Fibroblast of the aortic adventitia (primary cell): ENCODE measurements at regions not wholly inside any gene's neighbourhood (a gene's known extent, or its start where the extent isn't known, plus 50 kb on each side); places are given as distances from the start of the nearest gene placed in this dataset.

Experiments used
- DNase-seq: peaks from one replicate; pipeline ENCODE4 v3.0.0-alpha.2; 2010; ENCODE audit warnings: low read depth
- H3K4me3 ChIP-seq: 2 replicates; pipeline ENCODE4 v1.5.1; 2011; ENCODE audit warnings: low read depth, mild to moderate bottlenecking, control low read depth, low read length, moderate library complexity
- TF ChIP-seq, protein P1 (sequence below): IDR thresholded peaks from 2 replicates; pipeline ENCODE4 v1.5.1; 2011; ENCODE audit warnings: mild to moderate bottlenecking, low read length, control low read depth, inconsistent platforms; ENCODE audit not compliant: insufficient read depth

DNA sequence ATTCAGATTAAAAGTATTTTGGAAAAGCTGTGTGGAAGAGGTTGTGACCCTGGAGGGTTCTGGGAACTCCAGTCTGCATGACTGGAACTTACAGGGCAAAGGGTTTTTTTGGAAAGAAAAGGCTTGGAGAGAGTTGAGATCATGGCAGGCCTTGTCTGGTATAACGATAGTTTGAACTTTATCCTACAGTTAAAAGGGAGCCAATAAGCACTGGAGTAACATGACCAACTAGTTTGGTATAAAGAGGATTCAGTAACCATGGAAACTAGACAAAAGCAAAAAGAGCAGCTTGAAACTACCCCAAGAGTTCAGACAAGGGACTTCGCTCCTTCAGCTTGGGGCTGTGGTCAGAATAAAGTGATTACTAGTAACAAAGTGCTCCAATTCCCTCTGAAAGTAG lies 151.2 kb upstream of the TMCO5A start:
- TF ChIP-seq, protein P1, sequence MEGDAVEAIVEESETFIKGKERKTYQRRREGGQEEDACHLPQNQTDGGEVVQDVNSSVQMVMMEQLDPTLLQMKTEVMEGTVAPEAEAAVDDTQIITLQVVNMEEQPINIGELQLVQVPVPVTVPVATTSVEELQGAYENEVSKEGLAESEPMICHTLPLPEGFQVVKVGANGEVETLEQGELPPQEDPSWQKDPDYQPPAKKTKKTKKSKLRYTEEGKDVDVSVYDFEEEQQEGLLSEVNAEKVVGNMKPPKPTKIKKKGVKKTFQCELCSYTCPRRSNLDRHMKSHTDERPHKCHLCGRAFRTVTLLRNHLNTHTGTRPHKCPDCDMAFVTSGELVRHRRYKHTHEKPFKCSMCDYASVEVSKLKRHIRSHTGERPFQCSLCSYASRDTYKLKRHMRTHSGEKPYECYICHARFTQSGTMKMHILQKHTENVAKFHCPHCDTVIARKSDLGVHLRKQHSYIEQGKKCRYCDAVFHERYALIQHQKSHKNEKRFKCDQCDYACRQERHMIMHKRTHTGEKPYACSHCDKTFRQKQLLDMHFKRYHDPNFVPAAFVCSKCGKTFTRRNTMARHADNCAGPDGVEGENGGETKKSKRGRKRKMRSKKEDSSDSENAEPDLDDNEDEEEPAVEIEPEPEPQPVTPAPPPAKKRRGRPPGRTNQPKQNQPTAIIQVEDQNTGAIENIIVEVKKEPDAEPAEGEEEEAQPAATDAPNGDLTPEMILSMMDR = no peak
- peak; percentile 7 for DNase-seq
- H3K4me3 ChIP-seq = no peak overlapping the region

DNA sequence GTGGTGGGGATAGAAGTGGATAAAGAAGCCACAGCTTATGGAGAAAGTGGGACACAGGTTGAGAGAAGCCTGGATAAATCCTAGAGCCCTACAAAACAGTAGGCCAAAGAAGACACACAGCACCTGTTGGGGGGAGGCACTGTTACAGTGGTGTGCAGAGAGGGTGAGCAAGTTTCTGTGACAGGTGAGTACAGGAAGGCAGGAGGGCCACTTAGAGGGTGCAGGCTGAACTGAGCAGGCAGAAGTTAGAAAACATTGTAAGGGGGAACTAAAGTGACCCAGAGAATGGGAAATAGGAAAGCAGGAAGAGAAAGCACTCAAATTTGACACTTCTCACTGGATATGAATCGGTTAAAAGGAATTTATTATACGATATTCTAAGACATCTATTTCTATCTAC lies 146.1 kb upstream of the TMCO5A start:
- no peak for DNase-seq
- H3K4me3 ChIP-seq = no peak overlapping the region
- TF ChIP-seq, protein P1 = no peak

DNA sequence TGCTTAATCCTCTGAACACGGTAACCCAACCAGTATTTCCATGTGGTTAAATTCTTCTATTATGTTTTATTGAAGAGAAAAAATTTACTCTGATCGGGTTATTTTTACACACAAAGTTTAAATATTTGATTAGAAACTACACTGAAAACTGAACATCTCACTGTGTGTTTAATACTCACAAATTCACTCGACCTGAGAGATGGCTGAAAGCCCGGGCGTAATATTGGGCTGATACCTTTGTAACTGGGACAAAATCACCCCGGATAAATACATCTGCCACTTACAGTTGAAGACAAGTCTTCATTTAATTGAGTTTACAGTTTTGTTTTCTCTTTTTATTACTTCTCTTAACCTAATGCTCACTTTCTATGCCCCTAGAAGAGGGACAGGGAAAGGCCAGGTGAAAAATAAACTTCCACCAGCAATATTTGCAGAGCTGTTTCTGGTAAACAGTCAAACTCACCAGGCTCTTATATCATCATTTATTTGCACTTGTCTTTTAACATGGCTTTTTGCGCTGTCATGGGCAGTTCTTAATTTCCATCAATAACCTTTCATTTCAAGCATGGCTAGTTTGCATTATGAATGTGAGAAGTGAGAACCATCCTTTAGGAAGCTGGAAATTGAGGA lies 145.6 kb upstream of the TMCO5A start:
- no peak overlapping the region for H3K4me3 ChIP-seq
- TF ChIP-seq, protein P1 = no peak
- no peak for DNase-seq

DNA sequence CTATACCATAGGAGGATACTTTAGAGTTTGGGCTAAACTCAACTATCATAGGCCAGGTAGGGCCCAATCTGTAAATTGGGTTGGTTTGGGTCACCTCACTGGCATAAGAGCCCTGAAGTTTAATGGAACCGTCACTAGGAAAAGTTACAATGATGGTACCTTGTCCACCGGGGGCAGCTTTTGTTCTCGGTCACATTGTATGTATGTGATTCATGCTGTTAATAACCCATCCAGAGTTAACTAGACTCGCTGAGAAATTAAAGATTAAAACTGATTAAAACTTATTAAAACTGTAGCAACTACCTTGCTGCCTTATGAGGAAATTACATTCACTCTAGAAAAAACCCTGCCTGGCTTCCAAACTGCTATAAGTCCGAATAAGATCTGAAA lies 145.0 kb upstream of the TMCO5A start:
- TF ChIP-seq, protein P1 = no peak
- DNase-seq = no peak
- H3K4me3 ChIP-seq = no peak overlapping the region

DNA sequence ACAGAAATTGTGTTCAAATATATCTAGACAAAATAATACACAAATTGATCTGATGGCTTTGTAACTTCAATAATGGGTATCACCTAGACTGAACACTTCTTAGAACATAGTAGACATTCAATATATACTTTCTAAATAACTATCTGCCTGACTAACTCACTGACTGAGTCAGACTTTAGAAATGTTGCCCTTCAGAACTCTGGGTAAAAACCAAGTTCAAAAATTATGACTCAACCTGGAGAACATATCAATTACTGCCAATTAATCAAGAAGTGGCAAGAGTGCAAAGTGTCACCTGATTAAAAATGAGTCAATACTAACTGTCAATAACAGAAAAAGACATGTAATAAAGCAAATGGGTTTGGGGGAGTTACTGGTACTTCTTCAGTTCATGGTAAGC lies 144.6 kb upstream of the TMCO5A start:
- no peak overlapping the region for H3K4me3 ChIP-seq
- peak; percentile 68 for DNase-seq
- TF ChIP-seq, protein P1 = no peak

DNA sequence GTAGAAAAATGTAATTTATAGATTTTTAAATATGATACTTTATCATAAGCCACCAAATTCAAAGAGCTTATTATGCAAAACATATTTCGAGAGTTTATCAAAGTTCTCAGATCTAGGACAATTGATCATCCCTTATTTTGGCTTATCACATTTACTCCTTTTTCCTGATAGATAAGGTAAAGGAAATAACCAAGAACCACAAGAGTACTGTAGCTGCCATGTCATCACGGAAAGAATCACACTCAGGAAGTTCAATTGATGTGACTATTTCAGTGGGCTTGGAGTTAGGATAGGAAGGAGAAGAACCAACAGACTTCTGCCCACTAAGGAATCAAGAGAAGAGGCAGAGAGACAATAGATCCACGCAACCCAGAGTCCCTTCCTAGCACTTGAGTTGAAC lies 142.7 kb upstream of the TMCO5A start:
- TF ChIP-seq, protein P1 = no peak
- DNase-seq = no peak

DNA sequence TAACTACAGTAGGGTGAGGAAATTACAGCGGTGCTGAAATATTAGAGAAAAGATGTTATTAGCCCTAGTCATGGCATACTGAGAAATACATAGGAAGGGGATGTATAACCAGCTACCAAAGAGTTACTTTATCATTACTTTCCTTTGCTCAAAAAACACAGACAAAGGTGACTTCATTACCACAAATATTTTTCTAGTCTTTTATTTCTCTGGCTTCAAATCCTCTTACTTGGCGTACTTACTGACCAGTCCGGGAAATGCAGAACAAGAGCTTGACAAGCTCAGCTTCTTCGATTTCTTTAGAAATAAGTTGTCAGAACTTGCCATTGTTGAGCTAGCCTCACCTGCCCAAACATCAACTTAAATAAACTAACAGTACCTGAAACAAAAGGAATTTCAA lies 142.1 kb upstream of the TMCO5A start:
- TF ChIP-seq, protein P1 = no peak
- H3K4me3 ChIP-seq = no peak overlapping the region
- DNase-seq = no peak

More for the DNA sequence above, 142.7 kb upstream of the TMCO5A start:
- no peak overlapping the region for H3K4me3 ChIP-seq
